ENCODE measurements at regions not wholly inside any gene's neighbourhood (a gene's known extent, or its start where the extent isn't known, plus 50 kb on each side); places are given as distances from the start of the nearest gene placed in this dataset.
"Not testable (repeated sequence)": the region's sequence is repeated elsewhere in the genome, so short reads cannot be mapped to it uniquely, and the experiment has no call there.

GRCh38 chr4:97013711-97014110 lies 1129.6 kb downstream of the STPG2 start:
- H3K36me3 ChIP-seq (ENCODE audit: insufficient read depth, low read length): no peaks in the 10 kb centered on the region
- no peaks in the 10 kb centered on the region for H3K27me3 ChIP-seq (ENCODE audit: insufficient read depth, low read length)
- H3K4me1 ChIP-seq (ENCODE audit: insufficient read depth, low read length): no peaks in the 10 kb centered on the region
- H3K9me3 ChIP-seq (ENCODE audit: low read length): no peaks in the 10 kb centered on the region
- H2AFZ ChIP-seq (ENCODE audit: low read depth, low read length): no peak overlapping the region
- H3K4me3 ChIP-seq (ENCODE audit: low read length): no peak overlapping the region

GRCh38 chr4:97015301-97015700 lies 1128.0 kb downstream of the STPG2 start:
- H3K9me3 ChIP-seq (ENCODE audit: low read length): no peaks in the 10 kb centered on the region
- H3K36me3 ChIP-seq (ENCODE audit: insufficient read depth, low read length): no peaks in the 10 kb centered on the region
- no peaks in the 10 kb centered on the region for H3K4me1 ChIP-seq (ENCODE audit: insufficient read depth, low read length)

GRCh38 chr4:97016186-97016907 lies 1126.9 kb downstream of the STPG2 start:
- H3K4me3 ChIP-seq (ENCODE audit: low read length): no peak overlapping the region
- no peaks in the 10 kb centered on the region for H3K27me3 ChIP-seq (ENCODE audit: insufficient read depth, low read length)
- no peaks in the 10 kb centered on the region for H3K4me1 ChIP-seq (ENCODE audit: insufficient read depth, low read length)
- H3K36me3 ChIP-seq (ENCODE audit: insufficient read depth, low read length): no peaks in the 10 kb centered on the region
- no peak overlapping the region for H2AFZ ChIP-seq (ENCODE audit: low read depth, low read length)
- no peaks in the 10 kb centered on the region for H3K9me3 ChIP-seq (ENCODE audit: low read length)

More at GRCh38 chr4:97015301-97015700, 1128.0 kb downstream of the STPG2 start:
- Histone ChIP-seq H3K27me3 (ENCODE audit: insufficient read depth, low read length) (no peaks in the 10 kb centered on the region), H3K4me3 (ENCODE audit: low read length) (no peak overlapping the region), H2AFZ (ENCODE audit: low read depth, low read length) (no peak overlapping the region)

- no peaks in the 10 kb centered on the region for H3K36me3 ChIP-seq (ENCODE audit: insufficient read depth, low read length)
- H2AFZ ChIP-seq (ENCODE audit: low read depth, low read length): no peak overlapping the region
- no peak overlapping the region for H3K4me3 ChIP-seq (ENCODE audit: low read length)
- H3K4me1 ChIP-seq (ENCODE audit: insufficient read depth, low read length): peaks cover 17% of the 10 kb centered on the region
- no peaks in the 10 kb centered on the region for H3K9me3 ChIP-seq (ENCODE audit: low read length)
- H3K27me3 ChIP-seq (ENCODE audit: insufficient read depth, low read length): no peaks in the 10 kb centered on the region
These were observed 1115.4 kb downstream of the STPG2 start for GRCh38 chr4:97027728-97028410.

GRCh38 chr4:97028785-97029184 lies 1114.5 kb downstream of the STPG2 start:
- Histone ChIP-seq H3K4me3 (ENCODE audit: low read length) (no peak overlapping the region), H2AFZ (ENCODE audit: low read depth, low read length) (no peak overlapping the region), H3K9me3 (ENCODE audit: low read length) (no peaks in the 10 kb centered on the region), H3K36me3 (ENCODE audit: insufficient read depth, low read length) (no peaks in the 10 kb centered on the region), H3K4me1 (ENCODE audit: insufficient read depth, low read length) (peaks cover 17% of the 10 kb centered on the region), H3K27me3 (ENCODE audit: insufficient read depth, low read length) (no peaks in the 10 kb centered on the region)

- not testable (repeated sequence) for H3K9me3 ChIP-seq (ENCODE audit: low read length); H3K36me3 ChIP-seq (ENCODE audit: insufficient read depth, low read length); H3K27me3 ChIP-seq (ENCODE audit: insufficient read depth, low read length); H3K4me1 ChIP-seq (ENCODE audit: insufficient read depth, low read length); H2AFZ ChIP-seq (ENCODE audit: low read depth, low read length); H3K4me3 ChIP-seq (ENCODE audit: low read length)
These were observed 1105.7 kb downstream of the STPG2 start for GRCh38 chr4:97037411-97038145.

- no peaks in the 10 kb centered on the region for H3K9me3 ChIP-seq (ENCODE audit: low read length)
- no peaks in the 10 kb centered on the region for H3K27me3 ChIP-seq (ENCODE audit: insufficient read depth, low read length)
- H3K36me3 ChIP-seq (ENCODE audit: insufficient read depth, low read length): no peaks in the 10 kb centered on the region
- H3K4me3 ChIP-seq (ENCODE audit: low read length): no peak overlapping the region
- H2AFZ ChIP-seq (ENCODE audit: low read depth, low read length): no peak overlapping the region
- H3K4me1 ChIP-seq (ENCODE audit: insufficient read depth, low read length): no peaks in the 10 kb centered on the region
These were observed 1105.1 kb downstream of the STPG2 start for GRCh38 chr4:97038146-97038516.

GRCh38 chr4:97072666-97073065 lies 1070.6 kb downstream of the STPG2 start:
- Histone ChIP-seq H2AFZ (ENCODE audit: low read depth, low read length) (no peak overlapping the region), H3K9me3 (ENCODE audit: low read length) (no peaks in the 10 kb centered on the region), H3K4me1 (ENCODE audit: insufficient read depth, low read length) (peaks cover 2% of the 10 kb centered on the region), H3K36me3 (ENCODE audit: insufficient read depth, low read length) (no peaks in the 10 kb centered on the region), H3K4me3 (ENCODE audit: low read length) (no peak overlapping the region), H3K27me3 (ENCODE audit: insufficient read depth, low read length) (no peaks in the 10 kb centered on the region)

- no peak overlapping the region for H3K4me3 ChIP-seq (ENCODE audit: low read length)
- H3K36me3 ChIP-seq (ENCODE audit: insufficient read depth, low read length): no peaks in the 10 kb centered on the region
- H3K4me1 ChIP-seq (ENCODE audit: insufficient read depth, low read length): peaks cover 2% of the 10 kb centered on the region
- no peaks in the 10 kb centered on the region for H3K9me3 ChIP-seq (ENCODE audit: low read length)
- H2AFZ ChIP-seq (ENCODE audit: low read depth, low read length): no peak overlapping the region
- no peaks in the 10 kb centered on the region for H3K27me3 ChIP-seq (ENCODE audit: insufficient read depth, low read length)
These were observed 1070.1 kb downstream of the STPG2 start for GRCh38 chr4:97073194-97073593.

- Histone ChIP-seq H3K27me3 (ENCODE audit: insufficient read depth, low read length) (no peaks in the 10 kb centered on the region), H3K4me3 (ENCODE audit: low read length) (no peak overlapping the region), H3K9me3 (ENCODE audit: low read length) (peaks cover 2% of the 10 kb centered on the region), H2AFZ (ENCODE audit: low read depth, low read length) (no peak overlapping the region), H3K4me1 (ENCODE audit: insufficient read depth, low read length) (peaks cover 2% of the 10 kb centered on the region), H3K36me3 (ENCODE audit: insufficient read depth, low read length) (no peaks in the 10 kb centered on the region)
These were observed 1068.7 kb downstream of the STPG2 start for GRCh38 chr4:97074531-97074930.

GRCh38 chr4:97081951-97082350 lies 1061.3 kb downstream of the STPG2 start:
- no peak overlapping the region for H3K4me3 ChIP-seq (ENCODE audit: low read length)
- H3K9me3 ChIP-seq (ENCODE audit: low read length): peaks cover 2% of the 10 kb centered on the region
- no peaks in the 10 kb centered on the region for H3K36me3 ChIP-seq (ENCODE audit: insufficient read depth, low read length)
- H2AFZ ChIP-seq (ENCODE audit: low read depth, low read length): no peak overlapping the region
- no peaks in the 10 kb centered on the region for H3K27me3 ChIP-seq (ENCODE audit: insufficient read depth, low read length)
- no peaks in the 10 kb centered on the region for H3K4me1 ChIP-seq (ENCODE audit: insufficient read depth, low read length)

- H3K4me3 ChIP-seq (ENCODE audit: low read length); H2AFZ ChIP-seq (ENCODE audit: low read depth, low read length); H3K4me1 ChIP-seq (ENCODE audit: insufficient read depth, low read length); H3K36me3 ChIP-seq (ENCODE audit: insufficient read depth, low read length); H3K9me3 ChIP-seq (ENCODE audit: low read length); H3K27me3 ChIP-seq (ENCODE audit: insufficient read depth, low read length): not testable (repeated sequence)
These were observed 1046.2 kb downstream of the STPG2 start for GRCh38 chr4:97097036-97097435.

GRCh38 chr4:97101171-97101570 lies 1042.1 kb downstream of the STPG2 start:
- H3K27me3 ChIP-seq (ENCODE audit: insufficient read depth, low read length); H2AFZ ChIP-seq (ENCODE audit: low read depth, low read length); H3K4me3 ChIP-seq (ENCODE audit: low read length); H3K36me3 ChIP-seq (ENCODE audit: insufficient read depth, low read length); H3K9me3 ChIP-seq (ENCODE audit: low read length); H3K4me1 ChIP-seq (ENCODE audit: insufficient read depth, low read length): not testable (repeated sequence)

All from neuron (in vitro differentiated cells).